Kidney glomerular epithelial cell (primary cell): ENCODE measurements at regions not wholly inside any gene's neighbourhood (a gene's known extent, or its start where the extent isn't known, plus 50 kb on each side); places are given as distances from the start of the nearest gene placed in this dataset.

Experiments used
- DNase-seq: peaks from one replicate; lab custom pipeline; 2025; lab: John Stamatoyannopoulos, UW

GRCh38 chrX:69277369-69277990, 112.2 kb upstream of the PJA1 start:
- DNase-seq, result no peak

GRCh38 chrX:69268611-69269010, 103.4 kb upstream of the PJA1 start:
- DNase-seq, result no peak

- no peak for DNase-seq
Measured at GRCh38 chrX:69264158-69264581, 98.9 kb upstream of the PJA1 start.

GRCh38 chrX:69263251-69263820, 98.1 kb upstream of the PJA1 start:
- no peak for DNase-seq

GRCh38 chrX:69262036-69262936, 97.0 kb upstream of the PJA1 start:
- no peak for DNase-seq

- no peak for DNase-seq
Measured at GRCh38 chrX:69260169-69260568, 94.9 kb upstream of the PJA1 start.

GRCh38 chrX:69258893-69259292, 93.6 kb upstream of the PJA1 start:
- DNase-seq, result no peak

GRCh38 chrX:69257499-69258127, 92.4 kb upstream of the PJA1 start:
- DNase-seq, result no peak

- no peak for DNase-seq
Measured at GRCh38 chrX:69256291-69256565, 91.0 kb upstream of the PJA1 start.

- no peak for DNase-seq
Measured at GRCh38 chrX:69255441-69256290, 90.4 kb upstream of the PJA1 start.

GRCh38 chrX:69253821-69254220, 88.6 kb upstream of the PJA1 start:
- no peak for DNase-seq

GRCh38 chrX:69243276-69243675, 78.0 kb upstream of the PJA1 start:
- no peak for DNase-seq

GRCh38 chrX:69238887-69239231, 73.6 kb upstream of the PJA1 start:
- DNase-seq, result no peak

- peak; percentile 0 for DNase-seq
Measured at GRCh38 chrX:69238114-69238886, 73.0 kb upstream of the PJA1 start.

GRCh38 chrX:69237236-69237635, 72.0 kb upstream of the PJA1 start:
- no peak for DNase-seq

GRCh38 chrX:69236641-69237040, 71.4 kb upstream of the PJA1 start:
- DNase-seq, result no peak

- DNase-seq, result no peak
Measured at GRCh38 chrX:69234624-69235023, 69.4 kb upstream of the PJA1 start.

GRCh38 chrX:69232945-69233344, 67.7 kb upstream of the PJA1 start:
- no peak for DNase-seq

- no peak for DNase-seq
Measured at GRCh38 chrX:69231903-69232302, 66.7 kb upstream of the PJA1 start.

- peak; percentile 39 for DNase-seq
Measured at GRCh38 chrX:69229436-69229835, 64.2 kb upstream of the PJA1 start.

- no peak for DNase-seq
Measured at GRCh38 chrX:69228732-69229131, 63.5 kb upstream of the PJA1 start.
